Calu3 (cell line): ENCODE measurements at regions not wholly inside any gene's neighbourhood (a gene's known extent, or its start where the extent isn't known, plus 50 kb on each side); places are given as distances from the start of the nearest gene placed in this dataset.

Experiments
- BruUV-seq: library from RNA; stranded (reverse); fragments of 400-500 nt; replicated peaks from 2 replicates; lab custom pipeline; 2021; lab: Mats Ljungman, UMichigan
- CTCF ChIA-PET: fragments of 300-600 bp; sonication (Branson Sonifier 250); formaldehyde crosslinking; loops from one replicate; lab custom pipeline; 2022; ENCODE audit warnings: antibody characterized with exemption; lab: Charles Lee
- DNase-seq: peaks from one replicate; pipeline ENCODE4 v3.0.0; 2022
- H3K27ac Mint-ChIP-seq: one replicate; pipeline ENCODE4 v1.8.0; 2022; ENCODE audit warnings: mixed read lengths; ENCODE audit not compliant: unreplicated experiment
- H3K27me3 Mint-ChIP-seq: one replicate; pipeline ENCODE4 v1.8.0; 2022; ENCODE audit warnings: mixed read lengths; ENCODE audit not compliant: unreplicated experiment
- H3K36me3 Mint-ChIP-seq: one replicate; pipeline ENCODE4 v1.8.0; 2022; ENCODE audit warnings: mild to moderate bottlenecking, moderate library complexity, mixed read lengths; ENCODE audit not compliant: insufficient read depth, unreplicated experiment
- H3K4me1 Mint-ChIP-seq: one replicate; pipeline ENCODE4 v1.8.0; 2022; ENCODE audit warnings: mild to moderate bottlenecking, low read depth, mixed read lengths; ENCODE audit not compliant: unreplicated experiment
- H3K4me3 Mint-ChIP-seq: one replicate; pipeline ENCODE4 v1.8.0; 2022; ENCODE audit warnings: mild to moderate bottlenecking, low read depth, moderate library complexity, mixed read lengths; ENCODE audit not compliant: unreplicated experiment
- H3K9me3 Mint-ChIP-seq: one replicate; pipeline ENCODE4 v1.8.0; 2022; ENCODE audit warnings: low read depth, mixed read lengths; ENCODE audit not compliant: unreplicated experiment
- intact Hi-C: fragments of 100-400 bp; cut with micrococcal nuclease; formaldehyde crosslinking; loops from one replicate; pipeline ENCODE4 v1.10.0; 2022; ENCODE audit not compliant: unreplicated experiment
- TF ChIP-seq, protein P1 (sequence below): fragments of 200-600 bp; IDR thresholded peaks from one replicate; pipeline ENCODE4 v1.8.0; 2022; ENCODE audit warnings: antibody characterized with exemption; ENCODE audit not compliant: unreplicated experiment

DNA sequence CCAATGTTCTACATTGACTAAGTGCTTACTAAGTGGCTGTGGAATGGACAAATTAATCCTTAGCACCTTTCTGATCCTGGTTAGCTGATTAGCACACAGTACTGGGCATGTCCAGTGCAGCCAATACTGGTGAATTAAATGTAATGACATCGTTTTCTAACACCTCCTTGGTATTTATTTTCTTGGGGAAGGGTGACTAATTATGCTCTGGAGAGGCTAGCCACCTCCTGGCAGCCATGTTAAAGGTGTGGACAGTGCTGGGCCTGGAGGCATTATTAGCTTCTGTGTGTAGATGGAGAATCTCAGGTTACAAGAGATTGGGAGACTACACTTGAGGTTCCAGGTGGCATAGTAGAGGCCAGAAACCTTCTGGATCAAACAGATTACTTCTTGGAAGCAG lies 230.9 kb upstream of the DDHD1 start:
- TF ChIP-seq, protein P1, sequence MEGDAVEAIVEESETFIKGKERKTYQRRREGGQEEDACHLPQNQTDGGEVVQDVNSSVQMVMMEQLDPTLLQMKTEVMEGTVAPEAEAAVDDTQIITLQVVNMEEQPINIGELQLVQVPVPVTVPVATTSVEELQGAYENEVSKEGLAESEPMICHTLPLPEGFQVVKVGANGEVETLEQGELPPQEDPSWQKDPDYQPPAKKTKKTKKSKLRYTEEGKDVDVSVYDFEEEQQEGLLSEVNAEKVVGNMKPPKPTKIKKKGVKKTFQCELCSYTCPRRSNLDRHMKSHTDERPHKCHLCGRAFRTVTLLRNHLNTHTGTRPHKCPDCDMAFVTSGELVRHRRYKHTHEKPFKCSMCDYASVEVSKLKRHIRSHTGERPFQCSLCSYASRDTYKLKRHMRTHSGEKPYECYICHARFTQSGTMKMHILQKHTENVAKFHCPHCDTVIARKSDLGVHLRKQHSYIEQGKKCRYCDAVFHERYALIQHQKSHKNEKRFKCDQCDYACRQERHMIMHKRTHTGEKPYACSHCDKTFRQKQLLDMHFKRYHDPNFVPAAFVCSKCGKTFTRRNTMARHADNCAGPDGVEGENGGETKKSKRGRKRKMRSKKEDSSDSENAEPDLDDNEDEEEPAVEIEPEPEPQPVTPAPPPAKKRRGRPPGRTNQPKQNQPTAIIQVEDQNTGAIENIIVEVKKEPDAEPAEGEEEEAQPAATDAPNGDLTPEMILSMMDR, result no peak
- intact Hi-C loops, result no loop called here
- no peak overlapping the region for H3K27ac Mint-ChIP-seq
- DNase-seq, result no peak
- peaks cover 28% of the 10 kb centered on the region for H3K27me3 Mint-ChIP-seq
- H3K36me3 Mint-ChIP-seq, result no peaks in the 10 kb centered on the region
- H3K4me3 Mint-ChIP-seq, result no peak overlapping the region
- no TSS peak for BruUV-seq
- CTCF ChIA-PET, result interaction anchor here (0.7 kb wide), 1 partner anchor 18 kb away, joined by 3 read pairs; no protein-coding TSS in a partner anchor
- no peaks in the 10 kb centered on the region for H3K4me1 Mint-ChIP-seq
- H3K9me3 Mint-ChIP-seq, result no peaks in the 10 kb centered on the region

DNA sequence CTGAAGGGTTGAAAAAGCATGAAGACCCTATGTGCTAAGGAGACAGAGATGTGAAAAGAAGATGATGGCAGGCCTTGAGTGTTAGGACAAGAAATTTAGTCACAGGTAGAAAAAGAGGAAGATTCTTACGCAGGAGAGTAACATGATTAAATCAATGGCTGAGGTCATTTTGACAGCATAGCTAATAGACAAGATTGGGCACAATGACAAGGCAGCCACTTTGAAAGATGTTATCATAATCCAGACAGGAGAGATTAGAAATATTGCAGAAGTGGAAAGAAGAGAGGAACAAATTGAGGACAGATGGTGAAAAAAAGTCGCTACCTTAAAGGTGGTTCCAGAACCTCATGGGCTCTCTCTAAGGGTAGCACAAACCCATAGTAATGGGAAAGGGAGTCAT lies 228.8 kb upstream of the DDHD1 start:
- no TSS peak for BruUV-seq
- no peak for DNase-seq
- peaks cover 6% of the 10 kb centered on the region for H3K27me3 Mint-ChIP-seq
- no peaks in the 10 kb centered on the region for H3K4me1 Mint-ChIP-seq
- TF ChIP-seq, protein P1, result no peak
- H3K36me3 Mint-ChIP-seq, result no peaks in the 10 kb centered on the region
- no peak overlapping the region for H3K4me3 Mint-ChIP-seq
- CTCF ChIA-PET, result no interaction called here
- intact Hi-C loops, result no loop called here
- H3K27ac Mint-ChIP-seq, result no peak overlapping the region
- no peaks in the 10 kb centered on the region for H3K9me3 Mint-ChIP-seq

DNA sequence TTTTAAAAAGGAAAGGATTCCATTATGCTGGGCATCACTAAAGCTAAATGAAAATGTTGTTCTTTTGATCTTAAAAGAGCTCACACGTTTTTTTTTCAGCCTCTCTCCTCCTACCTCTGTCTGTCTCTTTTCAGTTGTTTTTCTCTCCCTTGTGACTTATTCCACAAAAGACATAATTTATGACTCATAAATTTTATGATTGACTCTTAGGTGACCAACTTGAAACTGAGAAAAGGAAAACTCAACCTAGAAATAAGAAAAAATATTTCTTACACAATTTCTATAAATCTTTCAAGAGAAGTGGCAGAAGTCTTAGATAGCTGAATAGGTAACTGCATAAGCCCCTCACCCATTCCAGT lies 227.7 kb upstream of the DDHD1 start:
- no peak overlapping the region for H3K4me3 Mint-ChIP-seq
- H3K27me3 Mint-ChIP-seq, result no peaks in the 10 kb centered on the region
- H3K9me3 Mint-ChIP-seq, result no peaks in the 10 kb centered on the region
- no TSS peak for BruUV-seq
- intact Hi-C loops, result no loop called here
- H3K4me1 Mint-ChIP-seq, result no peaks in the 10 kb centered on the region
- H3K36me3 Mint-ChIP-seq, result no peaks in the 10 kb centered on the region
- CTCF ChIA-PET, result interaction anchor here (0.6 kb wide), 1 partner anchor 1090 kb away, joined by 3 read pairs; no protein-coding TSS in a partner anchor
- H3K27ac Mint-ChIP-seq, result no peak overlapping the region
- DNase-seq, result no peak
- TF ChIP-seq, protein P1, result no peak

DNA sequence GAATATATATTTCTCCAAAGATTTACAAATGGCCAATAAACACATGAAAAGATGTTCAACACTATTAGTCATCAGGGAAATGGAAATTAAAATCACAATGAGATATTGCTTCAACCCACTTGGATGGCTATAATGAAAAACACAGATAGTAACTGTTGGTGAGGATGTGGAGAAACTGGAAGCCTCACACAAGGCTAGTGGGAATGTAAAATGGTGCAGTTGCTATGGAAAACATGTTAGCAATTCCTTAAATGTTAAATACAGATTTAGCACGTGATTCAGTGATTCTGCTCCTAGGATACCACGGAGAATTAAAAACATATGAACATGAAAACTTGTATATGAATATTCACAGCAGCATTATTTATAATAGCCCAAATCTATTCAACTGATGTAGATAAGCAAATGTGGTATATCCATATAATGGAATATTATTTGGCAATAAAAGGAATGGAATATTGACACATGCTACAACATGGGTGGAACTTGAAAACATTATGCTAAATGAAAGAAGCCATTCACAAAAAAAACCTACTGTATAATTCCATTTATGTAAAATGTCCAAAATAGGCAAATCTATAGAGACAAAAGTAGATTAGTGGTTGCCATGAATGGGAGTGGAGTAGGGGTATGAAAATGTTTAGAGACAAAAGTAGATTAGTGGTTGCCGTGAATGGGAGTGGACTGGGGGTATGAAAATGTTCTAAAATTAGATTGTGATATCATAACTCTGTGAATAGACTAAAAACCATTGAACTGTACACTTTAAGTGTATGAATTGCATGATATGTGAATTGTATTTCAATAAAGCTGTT lies 227.1 kb upstream of the DDHD1 start:
- no peak for DNase-seq
- BruUV-seq, result no TSS peak
- Mint-ChIP-seq H3K4me3 (no peak overlapping the region), H3K27me3 (no peaks in the 10 kb centered on the region), H3K36me3 (no peaks in the 10 kb centered on the region), H3K27ac (no peak overlapping the region), H3K4me1 (no peaks in the 10 kb centered on the region), H3K9me3 (no peaks in the 10 kb centered on the region)
- TF ChIP-seq, protein P1, result no peak
- CTCF ChIA-PET, result interaction anchor here (0.6 kb wide), 2 partner anchors 952 to 1090 kb away, joined by 3 to 4 read pairs; no protein-coding TSS in a partner anchor
- intact Hi-C loops, result no loop called here
